ENCODE measurements at regions not wholly inside any gene's neighbourhood (a gene's known extent, or its start where the extent isn't known, plus 50 kb on each side); places are given as distances from the start of the nearest gene placed in this dataset.

DNA sequence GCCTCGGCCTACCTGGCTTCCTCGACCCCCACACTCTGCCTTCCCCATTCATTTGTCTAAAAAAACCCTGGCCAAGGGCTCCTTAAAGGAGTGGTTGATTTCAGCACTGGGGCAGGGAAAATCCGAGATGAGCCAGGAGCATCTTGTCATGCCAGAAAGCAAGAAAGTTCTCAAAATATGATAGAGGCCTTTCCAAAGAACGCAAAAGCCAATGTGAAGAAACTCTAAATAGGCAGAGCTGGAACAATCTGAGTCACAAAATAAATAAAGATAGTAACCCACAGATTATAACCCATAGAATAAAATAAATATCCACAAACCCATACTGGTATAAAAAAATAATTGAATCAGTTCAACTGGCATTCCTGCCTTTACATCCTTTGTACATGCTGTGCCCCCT, 192.3 kb upstream of the SALL1 start:
- no peak for DNase-seq

DNA sequence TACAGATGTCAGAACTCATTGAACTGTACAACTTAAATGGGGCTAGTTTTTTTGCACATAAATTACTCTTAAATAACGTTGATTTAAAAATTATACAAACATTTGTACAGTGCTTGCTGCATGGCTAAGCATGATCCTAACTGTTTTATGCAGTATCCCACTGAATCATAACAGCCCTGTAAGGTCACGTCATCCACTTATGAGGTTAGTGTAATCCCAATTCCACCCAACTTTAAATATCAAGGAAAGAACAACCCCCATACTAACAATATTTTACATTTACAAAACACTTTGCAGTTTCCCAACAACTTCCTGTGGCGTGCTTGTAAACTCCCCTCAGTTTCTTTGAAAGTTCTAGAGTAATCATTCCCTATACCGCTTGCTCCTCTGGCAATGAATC, 190.1 kb upstream of the SALL1 start:
- DNase-seq, result no peak

DNA sequence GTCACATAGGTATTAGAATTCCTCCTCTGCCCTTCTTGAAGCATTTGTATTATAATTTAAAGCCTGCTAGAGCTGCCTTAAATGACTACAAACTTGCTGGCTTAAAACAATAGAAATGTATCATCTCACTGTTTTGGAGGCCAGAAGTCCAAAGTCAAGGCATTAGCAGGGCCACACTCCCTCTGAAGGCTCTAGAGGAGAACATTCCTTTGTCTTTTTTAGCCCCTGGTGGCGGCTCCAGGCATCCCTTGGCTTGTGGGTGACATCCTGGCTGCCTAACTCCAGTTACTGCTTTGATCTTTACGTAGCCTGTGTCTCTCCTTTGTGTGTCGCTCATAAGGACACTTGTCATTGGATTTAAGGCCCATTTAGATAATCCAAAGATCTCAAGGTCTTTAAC, 186.6 kb upstream of the SALL1 start:
- DNase-seq, result no peak

DNA sequence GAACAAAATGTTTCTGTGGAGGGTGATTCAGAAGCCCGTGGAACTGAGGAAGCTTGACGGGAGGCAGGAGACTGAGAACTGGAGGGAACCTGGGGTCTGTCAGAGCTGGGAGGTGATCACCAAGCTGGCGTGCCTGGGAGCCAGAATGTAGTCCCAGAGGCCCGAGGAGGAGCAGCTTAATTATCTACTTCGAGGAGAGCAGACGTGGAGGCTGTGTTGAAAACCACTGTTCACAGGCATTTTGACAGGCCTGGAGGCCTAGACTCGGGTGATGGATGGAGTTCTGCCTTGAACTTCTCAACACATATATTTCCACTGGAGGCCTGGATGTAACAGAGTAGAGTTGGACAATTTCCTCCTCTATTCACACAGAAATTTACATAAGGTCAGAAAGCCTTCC, 177.7 kb upstream of the SALL1 start:
- no peak for DNase-seq

DNA sequence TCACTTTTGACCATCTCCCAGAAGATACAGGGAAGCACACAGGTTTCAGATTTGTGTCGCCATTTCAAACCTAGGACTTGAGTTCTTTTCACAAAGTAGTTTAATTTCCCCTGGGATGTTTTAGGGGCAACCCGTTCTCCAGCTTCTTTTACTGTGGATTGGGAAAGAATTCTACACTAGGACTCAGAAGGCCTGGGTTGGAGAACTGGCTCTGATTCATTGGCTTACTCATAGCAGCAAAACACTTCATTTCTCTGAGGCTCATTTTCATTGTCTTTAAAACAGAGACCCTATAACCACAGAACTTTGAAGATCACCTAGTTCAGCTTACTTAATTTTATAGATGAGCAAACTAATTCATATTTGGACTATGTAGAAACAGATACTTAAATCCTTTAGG, 175.9 kb upstream of the SALL1 start:
- no peak for DNase-seq

DNA sequence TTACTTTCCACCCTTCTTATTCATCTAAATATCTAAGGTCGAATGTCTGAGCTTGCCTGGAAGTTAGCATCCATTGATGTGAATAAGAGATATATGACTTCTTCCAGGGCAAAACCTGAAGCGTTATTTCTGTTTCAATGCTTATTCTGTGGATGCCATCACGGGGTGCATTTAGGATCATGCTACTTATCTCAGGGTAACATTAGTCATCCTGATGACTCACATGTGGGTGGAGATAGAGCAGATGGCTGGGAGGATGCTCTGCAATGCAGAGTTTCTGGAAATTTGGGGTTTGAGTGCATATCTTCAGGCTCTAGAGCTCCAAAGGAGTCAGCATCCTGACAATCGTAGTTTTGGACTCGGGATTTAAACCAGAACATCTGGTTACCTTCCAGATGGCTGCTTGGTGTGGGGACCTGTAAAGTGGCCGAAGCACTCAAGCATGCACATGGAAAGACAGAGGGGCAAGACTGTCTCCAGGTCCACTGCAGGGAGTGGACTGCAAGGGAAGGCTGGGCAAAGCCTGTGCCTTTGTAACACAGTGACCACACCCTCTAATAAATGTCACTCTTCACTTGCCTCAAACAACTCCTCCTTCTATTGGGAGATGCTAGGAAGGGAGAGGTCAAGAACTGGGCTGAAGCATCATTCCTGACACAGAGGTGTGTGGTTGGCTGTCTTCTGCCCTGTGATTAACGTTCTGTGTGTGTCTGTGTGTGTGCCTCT, 175.2 kb upstream of the SALL1 start:
- peak; percentile 6 for DNase-seq

DNA sequence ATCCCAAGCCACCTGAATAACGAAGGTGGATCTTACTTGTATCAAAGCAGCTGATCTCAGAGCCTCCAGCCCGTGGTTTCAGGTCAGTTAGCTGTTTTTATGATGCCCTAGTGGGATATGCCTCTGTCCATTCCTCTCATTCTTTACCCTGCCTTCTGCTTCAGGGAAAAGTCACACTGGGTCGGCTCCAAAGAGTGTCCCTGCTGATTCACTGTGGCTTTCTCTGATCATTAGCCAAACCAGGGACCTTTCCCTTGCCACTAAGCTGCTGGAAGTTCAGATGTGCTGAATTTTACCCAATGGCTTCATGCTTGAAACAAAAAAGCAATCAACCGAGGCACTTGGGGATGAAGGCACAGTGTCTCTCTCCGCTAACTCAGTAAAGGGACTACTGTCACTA, 170.2 kb upstream of the SALL1 start:
- no peak for DNase-seq

DNA sequence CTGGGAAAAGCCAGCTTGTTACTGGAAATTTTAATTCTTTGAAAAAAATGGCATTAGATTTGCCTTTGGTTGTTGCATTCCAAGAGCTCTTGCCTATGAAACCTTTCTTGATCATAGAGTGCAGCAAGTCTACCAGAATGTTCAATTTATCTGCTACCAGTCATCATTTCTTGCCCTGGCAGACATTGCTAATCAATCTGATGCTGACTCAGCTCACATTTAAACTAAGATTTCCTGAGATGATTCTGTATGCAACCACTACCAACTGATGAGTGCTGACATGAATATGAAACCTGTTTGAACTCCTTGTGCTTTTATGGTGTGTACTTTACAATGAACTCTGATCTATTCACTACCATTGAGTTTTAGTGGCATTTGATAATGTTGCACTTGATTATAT, 166.5 kb upstream of the SALL1 start:
- DNase-seq, result no peak

DNA sequence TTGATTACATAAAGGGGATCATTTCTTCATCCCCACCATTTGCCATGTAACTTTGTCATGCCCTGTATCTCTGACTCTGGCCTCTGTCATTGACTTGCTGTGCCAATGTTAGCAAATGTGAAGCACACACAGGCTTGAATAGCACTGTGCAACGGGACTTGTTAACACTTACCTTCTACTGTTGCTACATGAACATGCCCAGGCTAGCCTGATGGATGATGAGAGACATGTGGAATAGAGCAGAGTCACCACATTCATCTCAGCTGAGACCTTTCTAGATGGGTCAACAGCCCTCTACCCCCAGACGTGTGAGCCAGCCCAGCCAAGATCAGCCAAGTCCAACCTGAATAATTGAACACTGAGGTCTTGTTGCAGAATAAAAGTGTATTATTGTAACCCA, 162.1 kb upstream of the SALL1 start:
- no peak for DNase-seq

DNA sequence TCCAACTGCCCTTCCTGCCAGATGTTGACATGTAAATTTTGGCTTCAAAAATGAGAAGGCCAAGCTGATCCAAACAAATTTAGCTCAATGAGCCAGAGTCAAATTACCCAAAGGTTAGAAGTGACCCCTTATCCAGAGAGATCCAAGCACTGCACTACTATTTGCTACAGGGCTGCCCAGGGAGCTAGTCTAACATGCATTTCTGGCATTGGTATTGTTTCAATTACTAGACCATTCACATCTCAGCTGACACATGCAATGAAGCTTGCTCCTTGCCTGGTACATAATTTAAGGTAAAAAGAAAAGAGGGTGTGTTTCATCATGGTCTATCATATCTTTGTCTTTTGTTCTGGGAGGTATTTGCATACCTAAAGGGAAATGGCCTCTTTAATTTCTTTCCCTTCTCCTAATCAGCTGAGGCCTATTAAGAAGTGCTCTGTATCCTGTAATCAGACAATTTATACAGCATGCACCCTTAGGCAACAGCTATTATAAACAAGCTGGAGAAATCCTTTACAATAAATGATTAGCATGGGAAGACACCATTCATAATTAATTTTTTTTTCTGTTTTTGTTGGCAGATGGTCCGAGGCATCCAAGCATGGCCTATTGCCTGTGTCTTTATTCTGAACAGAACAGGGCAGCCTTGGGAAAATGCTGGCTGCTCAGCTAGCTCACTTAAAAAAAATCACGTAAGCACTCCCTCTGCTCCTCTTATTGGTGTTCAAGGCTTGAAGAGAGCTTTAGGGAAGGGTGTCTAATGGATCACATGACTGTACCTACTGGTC, 161.5 kb upstream of the SALL1 start:
- DNase-seq, result no peak

DNA sequence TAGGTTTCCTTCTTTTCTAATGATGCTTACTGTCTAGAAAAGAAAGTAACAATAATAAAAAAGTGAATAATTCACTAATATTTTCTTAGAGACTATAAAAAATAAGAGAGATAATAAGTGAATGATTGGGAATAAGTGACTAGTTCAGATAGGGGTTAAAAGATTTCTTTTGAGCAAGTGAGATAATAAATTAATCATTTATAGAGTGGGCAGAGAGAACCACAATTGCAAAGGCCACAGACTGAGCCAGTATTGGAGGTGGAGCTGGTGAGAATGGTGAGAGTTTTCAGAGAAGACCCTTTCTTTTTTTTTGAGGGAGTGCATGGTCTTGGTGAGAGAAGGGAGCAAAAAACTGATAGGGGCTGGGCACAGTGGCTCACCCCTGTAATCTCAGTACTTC, 159.1 kb upstream of the SALL1 start:
- DNase-seq, result no peak

DNA sequence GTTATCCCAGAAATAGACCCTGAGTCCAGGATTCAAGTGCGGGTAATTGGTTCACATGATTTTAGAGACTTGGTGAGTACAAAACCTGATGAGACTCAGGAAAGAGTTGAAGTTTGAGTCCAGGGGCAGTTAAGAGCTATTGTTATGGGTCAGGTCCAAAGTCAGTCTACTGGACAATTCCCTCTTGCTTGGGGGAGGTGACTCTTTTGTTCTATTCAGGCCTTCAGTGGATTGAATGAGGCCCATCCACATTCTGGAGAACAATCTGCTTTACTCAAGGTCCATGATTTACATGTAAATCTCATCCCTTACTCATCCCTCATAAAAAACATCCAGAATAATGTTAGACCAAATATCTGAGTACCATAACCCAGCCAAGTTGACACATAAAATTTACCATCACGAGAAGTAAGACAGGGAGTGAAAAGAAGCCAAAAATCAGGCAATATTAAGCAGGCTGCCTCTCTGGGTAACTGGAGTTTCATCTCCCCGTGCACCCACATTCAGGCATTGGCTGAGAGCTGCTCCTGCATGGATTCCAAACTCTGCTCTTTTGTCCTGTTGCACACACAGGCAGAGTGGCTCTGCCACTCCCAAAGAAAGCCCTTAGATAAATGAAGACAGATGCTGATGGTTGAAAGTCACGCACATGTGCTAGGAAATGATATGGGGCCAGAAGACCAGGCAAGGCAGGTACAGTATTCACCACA, 156.0 kb upstream of the SALL1 start:
- DNase-seq, result no peak

DNA sequence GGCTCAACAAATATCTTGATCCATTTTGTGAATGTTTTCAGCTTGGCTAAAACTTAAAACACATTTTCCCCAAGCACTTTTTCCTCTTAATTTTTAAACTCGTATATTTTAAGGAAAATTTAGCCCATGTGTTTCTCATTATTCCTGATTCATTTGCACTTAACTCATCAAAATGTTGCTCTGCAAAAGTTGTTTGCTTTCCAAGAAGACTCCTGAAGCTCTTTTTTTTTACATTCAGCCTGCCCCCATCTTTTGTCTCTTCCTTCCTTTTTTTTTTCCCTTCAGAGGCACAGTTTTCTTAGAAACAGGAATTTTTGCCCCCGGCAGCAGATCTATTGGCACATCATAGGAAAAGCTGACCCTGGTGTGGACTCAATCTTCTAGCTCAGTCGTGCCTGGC, 155.0 kb upstream of the SALL1 start:
- no peak for DNase-seq

DNA sequence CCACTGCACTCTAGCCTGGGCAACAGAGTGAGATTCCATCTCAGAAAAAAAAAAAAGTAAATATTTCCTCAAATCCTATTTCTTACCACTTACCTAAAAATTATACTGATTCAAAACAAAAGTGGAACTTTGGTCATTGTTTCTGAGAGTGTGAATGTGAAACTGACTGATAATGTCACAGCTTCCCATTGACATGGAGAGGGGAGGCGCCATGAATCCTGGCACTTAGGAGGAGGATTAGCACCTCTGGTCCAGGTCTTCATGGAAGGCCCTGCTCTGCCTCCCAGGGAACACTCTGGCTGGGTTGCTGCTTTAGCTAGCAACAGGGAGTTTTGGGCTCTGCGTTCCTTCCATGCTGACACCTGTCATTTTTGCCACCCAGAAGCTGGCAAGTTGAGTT, 154.3 kb upstream of the SALL1 start:
- DNase-seq, result no peak

DNA sequence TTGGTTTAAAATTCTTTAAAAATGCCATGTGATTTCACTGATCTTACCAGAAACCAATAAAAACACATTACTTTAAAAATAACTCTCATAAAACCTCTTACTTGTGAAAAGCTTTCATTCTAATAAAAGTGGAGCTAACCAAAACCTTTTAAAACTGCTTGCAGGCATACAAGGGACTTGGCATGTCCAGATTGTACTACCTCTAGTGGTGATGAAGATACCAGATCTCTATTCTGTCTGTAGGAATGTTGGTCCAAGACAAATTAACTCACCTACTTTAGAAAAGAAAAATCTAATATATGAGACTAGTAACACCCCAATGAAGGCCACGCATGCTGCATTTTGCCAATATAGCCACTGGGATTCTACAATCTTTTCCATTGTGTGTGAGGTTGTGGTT, 151.0 kb upstream of the SALL1 start:
- no peak for DNase-seq

DNA sequence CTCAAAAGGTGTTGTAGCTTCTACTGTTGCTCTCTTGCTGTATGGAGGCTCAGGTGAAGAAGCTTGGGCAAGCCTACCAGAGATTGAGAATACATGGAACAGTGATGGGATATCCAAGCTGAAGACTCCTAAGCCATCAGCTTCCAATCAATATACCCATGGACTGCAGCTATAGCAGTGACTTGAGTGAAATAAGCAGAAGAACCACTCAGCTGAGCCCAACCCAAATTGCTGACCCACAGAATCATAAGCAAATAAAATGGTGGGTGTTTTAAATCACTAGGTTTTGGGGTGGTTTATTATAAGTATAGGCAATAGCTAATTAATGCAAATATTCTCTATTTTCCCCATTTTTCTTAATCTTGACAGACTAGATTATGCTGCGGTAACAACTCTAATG, 147.7 kb upstream of the SALL1 start:
- no peak for DNase-seq

DNA sequence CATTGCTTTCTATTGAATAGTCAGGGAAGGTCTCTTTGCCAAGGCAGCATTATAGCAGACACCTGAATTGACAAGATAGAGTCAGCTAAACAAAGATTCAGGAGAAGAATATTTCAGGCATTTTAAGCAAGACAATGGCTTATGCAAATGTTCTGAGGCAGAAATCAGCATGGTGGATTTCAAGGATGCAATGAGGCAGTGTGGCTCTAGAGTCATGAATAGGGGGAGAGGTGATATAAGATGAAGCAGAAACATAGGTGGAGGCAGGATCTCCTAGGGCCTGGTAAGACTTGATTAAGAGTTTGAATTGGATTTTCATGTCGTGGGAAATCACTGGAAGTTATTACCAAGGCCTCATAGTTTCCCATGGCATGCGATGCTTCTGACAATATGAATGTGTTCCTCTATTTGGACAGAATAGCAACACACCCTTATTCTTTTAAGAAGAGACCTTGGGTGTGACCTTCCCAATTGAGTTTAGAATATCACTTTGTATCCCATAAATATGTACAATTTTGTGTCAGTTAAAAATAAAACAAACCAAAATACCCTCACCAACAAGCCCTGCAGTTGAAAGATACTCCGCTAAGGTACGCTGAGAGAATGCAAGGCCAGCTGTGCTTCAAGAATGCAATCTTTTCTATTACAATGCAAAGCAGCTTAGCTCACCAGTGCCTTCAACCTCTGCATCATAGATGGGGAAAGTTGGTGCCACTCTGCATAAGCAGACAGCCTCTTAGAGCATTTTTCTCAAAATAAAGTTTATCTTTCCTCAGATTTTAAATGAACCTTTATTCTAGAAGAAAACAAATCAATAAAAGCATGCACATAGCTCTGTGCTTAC, 139.6 kb upstream of the SALL1 start:
- DNase-seq, result no peak

DNA sequence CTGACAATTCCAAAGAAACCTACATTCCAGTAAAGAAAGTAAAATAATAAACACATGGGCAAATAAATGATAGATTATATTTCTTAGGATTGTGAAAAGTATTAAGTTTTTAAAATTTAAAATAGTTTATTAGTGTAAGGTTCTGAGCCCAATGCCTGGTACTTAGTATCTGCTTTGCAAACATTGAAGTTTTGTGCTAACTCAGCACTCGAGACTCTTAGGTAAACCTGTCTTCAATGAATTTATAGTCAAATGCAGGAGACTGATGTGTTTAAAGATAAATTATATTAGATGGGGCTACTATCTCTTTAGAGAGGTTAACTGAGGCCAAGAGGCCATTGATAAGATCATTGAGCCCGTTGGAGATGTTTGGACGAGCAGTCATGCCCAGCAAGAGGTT, 138.3 kb upstream of the SALL1 start:
- DNase-seq, result no peak

DNA sequence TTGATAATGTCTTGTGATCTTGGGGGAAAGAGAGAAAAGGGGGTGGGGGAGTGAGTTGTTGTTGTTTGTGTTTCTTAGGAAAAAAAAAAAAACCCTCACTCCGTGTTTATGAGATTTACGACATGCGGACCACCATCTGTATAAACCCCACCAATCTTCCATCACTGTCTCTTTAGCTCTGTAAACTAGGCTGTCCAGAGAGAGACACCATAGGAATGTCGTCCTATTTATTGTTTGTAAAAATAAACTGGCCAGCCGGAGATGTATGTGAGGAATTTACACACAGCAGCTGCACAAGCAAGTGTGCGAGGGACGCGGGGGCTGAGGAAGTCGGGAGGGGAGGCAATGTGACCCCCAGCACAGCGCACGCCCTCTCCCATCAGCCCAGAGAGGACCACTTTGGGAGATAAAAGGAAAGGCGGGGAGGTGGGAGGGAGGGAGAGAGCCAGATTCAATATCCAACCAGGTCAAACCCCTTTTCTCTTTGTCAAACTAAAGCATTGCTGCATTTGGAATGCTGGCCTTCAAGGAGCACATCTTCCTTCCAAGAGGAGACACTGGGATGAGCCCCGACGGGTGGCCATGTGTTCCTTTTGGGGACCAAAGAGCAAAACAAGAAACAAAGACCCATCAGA, 136.2 kb upstream of the SALL1 start:
- no peak for DNase-seq

DNA sequence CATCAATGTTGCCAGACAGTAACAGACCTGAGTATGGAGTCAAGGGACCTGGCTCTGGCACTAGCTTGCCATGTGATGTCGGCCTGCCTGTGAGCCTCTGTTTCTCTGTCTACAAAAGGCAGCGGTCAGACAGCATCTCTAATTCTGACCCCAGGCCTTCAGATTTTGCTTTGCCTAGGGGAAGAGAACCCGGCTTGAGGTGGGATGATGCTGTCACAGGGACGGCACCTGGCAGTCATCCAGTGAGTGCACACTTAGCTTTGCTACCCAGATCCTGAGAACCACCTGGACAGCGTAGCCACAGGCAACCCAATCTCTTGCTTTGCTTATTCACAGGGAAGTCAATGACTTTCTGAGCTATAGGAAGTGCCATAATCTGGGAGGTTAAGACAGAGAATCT, 135.2 kb upstream of the SALL1 start:
- no peak for DNase-seq

DNA sequence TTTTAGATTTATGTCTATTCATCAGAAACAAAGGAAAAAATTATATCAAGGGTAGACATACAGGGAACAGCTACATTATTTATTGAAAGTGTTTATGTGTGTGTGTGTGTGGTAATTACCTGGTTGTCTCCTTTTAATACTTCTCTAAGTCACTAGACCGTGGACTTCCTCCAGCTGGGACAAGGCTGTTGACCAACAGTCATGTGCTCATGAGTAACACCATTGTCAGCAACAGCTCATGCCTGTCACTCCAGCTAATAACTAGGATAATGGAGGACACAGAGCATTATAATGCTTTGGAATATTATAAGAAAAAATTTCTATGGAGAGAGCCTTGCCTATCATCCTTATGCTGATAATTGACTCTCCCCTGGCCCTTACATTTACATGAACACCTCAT, 125.3 kb upstream of the SALL1 start:
- DNase-seq, result no peak

DNA sequence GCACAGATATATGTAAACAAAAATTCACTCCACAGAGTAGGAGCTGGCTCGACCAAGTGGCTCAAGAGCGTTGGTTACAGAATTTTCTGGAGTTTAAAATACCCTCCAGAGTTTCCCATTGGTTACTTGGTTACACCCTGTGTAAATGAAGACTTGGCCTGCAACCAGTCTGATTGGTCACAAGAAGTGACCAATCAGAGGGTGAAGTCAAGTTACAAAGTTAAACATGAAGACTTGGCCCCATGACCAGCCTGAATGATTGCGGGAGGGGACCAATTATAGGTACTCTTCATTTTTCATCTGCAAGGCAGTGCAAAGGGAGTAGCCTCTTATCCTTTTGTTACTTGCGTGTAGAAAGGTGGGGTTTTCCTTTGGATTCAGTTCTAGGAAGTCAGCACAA, 121.3 kb upstream of the SALL1 start:
- DNase-seq, result no peak
